ENCODE measurements at regions not wholly inside any gene's neighbourhood (a gene's known extent, or its start where the extent isn't known, plus 50 kb on each side); places are given as distances from the start of the nearest gene placed in this dataset.

DNA sequence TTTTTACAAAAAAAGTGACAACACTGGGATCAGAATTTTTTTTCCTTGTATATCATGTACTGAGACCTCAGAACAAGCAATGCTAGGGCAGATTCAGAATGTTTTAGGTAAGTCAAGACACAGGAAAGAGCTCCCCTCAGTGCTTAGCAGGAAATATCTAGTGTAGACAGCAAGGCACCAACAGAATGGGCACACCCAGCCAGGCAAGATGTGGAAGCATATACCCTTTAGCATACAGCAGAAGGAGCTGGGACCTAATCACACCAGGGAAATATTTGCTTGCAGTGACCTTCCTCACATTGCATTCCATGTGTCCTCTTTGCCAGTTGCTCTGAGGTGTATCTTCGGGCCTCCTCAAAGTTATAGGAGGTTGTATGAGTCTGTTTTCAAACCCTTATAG lies 497.6 kb upstream of the LRRN3 start:
- H3K36me3 ChIP-seq = no peaks in the 10 kb centered on the region
- in situ Hi-C loops (cut with MboI; ENCODE audit: low sequenced_read_pairs in 4 of 4) = no loop called here
- H3K27ac ChIP-seq = no peak overlapping the region
- no peaks in the 10 kb centered on the region for H3K9me3 ChIP-seq
- ATAC-seq = no peak
- no peak for TF ChIP-seq POLR2A (IDR thresholded peaks at IDR 0.05)
- no peak for TF ChIP-seq CTCF (IDR thresholded peaks at IDR 0.05 in 4 of 5, conservative IDR thresholded peaks at IDR 0.05 in 1 of 5)
- no peak for DNase-seq
- intact Hi-C loops (cut with DNase I; ENCODE audit: low total_unique reads) = no loop called here
- no peak overlapping the region for H3K4me3 ChIP-seq
- H3K4me1 ChIP-seq = no peaks in the 10 kb centered on the region
- H3K27me3 ChIP-seq = no peaks in the 10 kb centered on the region

- H3K9me3 ChIP-seq = no peaks in the 10 kb centered on the region
- no peaks in the 10 kb centered on the region for H3K36me3 ChIP-seq
- no peak overlapping the region for H3K4me3 ChIP-seq
- no peaks in the 10 kb centered on the region for H3K27me3 ChIP-seq
- DNase-seq (no peak), ATAC-seq (no peak)
- no peaks in the 10 kb centered on the region for H3K4me1 ChIP-seq
- H3K27ac ChIP-seq = no peak overlapping the region
- TF ChIP-seq POLR2A (IDR thresholded peaks at IDR 0.05) (no peak), CTCF (IDR thresholded peaks at IDR 0.05 in 4 of 5, conservative IDR thresholded peaks at IDR 0.05 in 1 of 5) (no peak)
- in situ Hi-C loops (cut with MboI; ENCODE audit: low sequenced_read_pairs in 4 of 4) = no loop called here
- intact Hi-C loops (cut with DNase I; ENCODE audit: low total_unique reads) = no loop called here
Measured at GRCh38 chr7:110595694-110596093, 495.2 kb upstream of the LRRN3 start.

- Histone ChIP-seq H3K36me3 (no peaks in the 10 kb centered on the region), H3K4me1 (no peaks in the 10 kb centered on the region), H3K9me3 (no peaks in the 10 kb centered on the region), H3K4me3 (no peak overlapping the region), H3K27me3 (no peaks in the 10 kb centered on the region), H3K27ac (no peak overlapping the region)
- intact Hi-C loops (cut with DNase I; ENCODE audit: low total_unique reads) (no loop called here), in situ Hi-C loops (cut with MboI; ENCODE audit: low sequenced_read_pairs in 4 of 4) (no loop called here)
- ATAC-seq (no peak), DNase-seq (no peak)
- TF ChIP-seq POLR2A (IDR thresholded peaks at IDR 0.05) (no peak), CTCF (IDR thresholded peaks at IDR 0.05 in 4 of 5, conservative IDR thresholded peaks at IDR 0.05 in 1 of 5) (no peak)
Measured at GRCh38 chr7:110600956-110601355, 490.0 kb upstream of the LRRN3 start.

DNA sequence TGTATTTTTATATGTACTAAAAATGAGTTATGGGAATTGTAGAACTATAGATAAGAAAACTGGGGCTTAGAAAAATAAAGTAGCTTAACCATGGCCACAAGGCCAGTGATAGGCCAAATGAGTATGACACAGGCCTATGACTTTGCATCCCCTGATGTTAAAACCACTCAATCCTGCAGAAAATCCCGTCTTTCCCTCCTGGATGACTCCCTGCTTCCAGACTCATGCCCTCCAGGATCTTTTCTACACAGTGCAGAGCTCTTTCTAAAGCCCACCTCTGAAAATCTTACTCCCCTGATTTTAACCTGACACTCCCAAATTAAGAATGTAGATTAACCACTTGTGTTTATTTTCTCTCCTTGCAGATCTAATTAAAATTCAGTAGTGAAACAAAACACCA lies 489.2 kb upstream of the LRRN3 start:
- ATAC-seq = no peak
- in situ Hi-C loops (cut with MboI; ENCODE audit: low sequenced_read_pairs in 4 of 4) = no loop called here
- Histone ChIP-seq H3K4me1 (no peaks in the 10 kb centered on the region), H3K9me3 (no peaks in the 10 kb centered on the region), H3K27me3 (no peaks in the 10 kb centered on the region), H3K36me3 (no peaks in the 10 kb centered on the region), H3K4me3 (no peak overlapping the region), H3K27ac (no peak overlapping the region)
- no peak for TF ChIP-seq CTCF (IDR thresholded peaks at IDR 0.05 in 4 of 5, conservative IDR thresholded peaks at IDR 0.05 in 1 of 5)
- no peak for TF ChIP-seq POLR2A (IDR thresholded peaks at IDR 0.05)
- no peak for DNase-seq
- intact Hi-C loops (cut with DNase I; ENCODE audit: low total_unique reads) = no loop called here

GRCh38 chr7:110604206-110604605 lies 486.7 kb upstream of the LRRN3 start:
- intact Hi-C loops (cut with DNase I; ENCODE audit: low total_unique reads) = no loop called here
- H3K27me3 ChIP-seq = no peaks in the 10 kb centered on the region
- no peaks in the 10 kb centered on the region for H3K36me3 ChIP-seq
- no peak overlapping the region for H3K27ac ChIP-seq
- in situ Hi-C loops (cut with MboI; ENCODE audit: low sequenced_read_pairs in 4 of 4) = no loop called here
- no peak overlapping the region for H3K4me3 ChIP-seq
- no peak for ATAC-seq
- no peak for DNase-seq
- no peaks in the 10 kb centered on the region for H3K4me1 ChIP-seq
- no peaks in the 10 kb centered on the region for H3K9me3 ChIP-seq
- TF ChIP-seq POLR2A (IDR thresholded peaks at IDR 0.05) (no peak), CTCF (IDR thresholded peaks at IDR 0.05 in 4 of 5, conservative IDR thresholded peaks at IDR 0.05 in 1 of 5) (no peak)
